ENCODE measurements at regions not wholly inside any gene's neighbourhood (a gene's known extent, or its start where the extent isn't known, plus 50 kb on each side); places are given as distances from the start of the nearest gene placed in this dataset.

GRCh38 chr2:159851941-159852340, 53.9 kb upstream of the CD302 start:
- Histone ChIP-seq H3K9me2 (ENCODE audit: insufficient read depth) (no peaks in the 10 kb centered on the region), H3K27ac (ENCODE audit: low read depth, low read length) (no peak overlapping the region), H2AFZ (ENCODE audit: low read depth, low read length, poor library complexity, severe bottlenecking) (no peak overlapping the region), H3K79me2 (ENCODE audit: insufficient read depth, low read length) (no peaks in the 10 kb centered on the region), H3K36me3 (ENCODE audit: control insufficient read depth in 1 of 2, insufficient read depth in 2 of 2, low read length in 2 of 2) (no peaks in the 10 kb centered on the region), H3K9ac (ENCODE audit: low read length) (no peak overlapping the region), H3K4me1 (ENCODE audit: control insufficient read depth in 1 of 2, insufficient read depth in 2 of 2, low read length in 2 of 2) (no peaks in the 10 kb centered on the region), H3K27me3 (ENCODE audit: insufficient read depth, low read length) (no peaks in the 10 kb centered on the region), H3K4me3 (replicated peaks in 1 of 2; ENCODE audit: low read depth in 1 of 2, low read length in 2 of 2) (no peak overlapping the region), H4K20me1 (ENCODE audit: insufficient read depth) (no peaks in the 10 kb centered on the region), H3K4me2 (ENCODE audit: low read length) (no peak overlapping the region), H3K9me3 (ENCODE audit: control insufficient read depth in 1 of 2, insufficient read depth in 1 of 2, low read depth in 1 of 2, low read length in 2 of 2) (no peaks in the 10 kb centered on the region)
- CTCF ChIA-PET: no interaction called here
- no TSS peak for BruUV-seq (replicated peaks)
- ATAC-seq (no peak), DNase-seq (ENCODE audit: low read depth, low spot score) (no peak)
- POLR2A ChIA-PET: no interaction called here
- no peak for TF ChIP-seq CEBPB (IDR thresholded peaks at IDR 0.05; ENCODE audit: low read depth)
- no peak for TF ChIP-seq ATF3 (IDR thresholded peaks at IDR 0.05)
- no peak for TF ChIP-seq YY1 (IDR thresholded peaks at IDR 0.05; ENCODE audit: extremely low read depth, insufficient replicate concordance, low read depth, low read length)
- no peak for TF ChIP-seq RAD21 (IDR thresholded peaks at IDR 0.05; ENCODE audit: low read depth)
- no peak for TF ChIP-seq EZH2phosphoT487 (IDR thresholded peaks at IDR 0.05; ENCODE audit: borderline replicate concordance)
- no peak for TF ChIP-seq EZH2 (IDR thresholded peaks at IDR 0.05)
- TF ChIP-seq CBX3 (IDR thresholded peaks at IDR 0.05; ENCODE audit: low read depth): no peak
- no peak for TF ChIP-seq MAX (IDR thresholded peaks at IDR 0.05)
- TF ChIP-seq POLR2AphosphoS5 (IDR thresholded peaks at IDR 0.05; ENCODE audit: low read depth, low read length): no peak
- no peak for TF ChIP-seq JUND (IDR thresholded peaks at IDR 0.05)
- no peak for TF ChIP-seq FOSL1 (IDR thresholded peaks at IDR 0.05; ENCODE audit: low read depth)
- intact Hi-C loops (cut with micrococcal nuclease): no loop called here
- RAD21 ChIA-PET (ENCODE audit: low non-redundant PET in 1 of 2, low total read pairs in 2 of 2, uncharacterized antibody in 2 of 2, unreplicated experiment in 2 of 2): no interaction called here

- Histone ChIP-seq H3K9me3 (ENCODE audit: control insufficient read depth in 1 of 2, insufficient read depth in 1 of 2, low read depth in 1 of 2, low read length in 2 of 2) (no peaks in the 10 kb centered on the region), H3K27me3 (ENCODE audit: insufficient read depth, low read length) (no peaks in the 10 kb centered on the region), H3K9me2 (ENCODE audit: insufficient read depth) (no peaks in the 10 kb centered on the region), H3K36me3 (ENCODE audit: control insufficient read depth in 1 of 2, insufficient read depth in 2 of 2, low read length in 2 of 2) (no peaks in the 10 kb centered on the region), H3K79me2 (ENCODE audit: insufficient read depth, low read length) (no peaks in the 10 kb centered on the region), H3K4me1 (ENCODE audit: control insufficient read depth in 1 of 2, insufficient read depth in 2 of 2, low read length in 2 of 2) (no peaks in the 10 kb centered on the region), H3K27ac (ENCODE audit: low read depth, low read length) (no peak overlapping the region), H3K4me3 (replicated peaks in 1 of 2; ENCODE audit: low read depth in 1 of 2, low read length in 2 of 2) (no peak overlapping the region), H3K9ac (ENCODE audit: low read length) (no peak overlapping the region), H4K20me1 (ENCODE audit: insufficient read depth) (no peaks in the 10 kb centered on the region), H2AFZ (ENCODE audit: low read depth, low read length, poor library complexity, severe bottlenecking) (no peak overlapping the region), H3K4me2 (ENCODE audit: low read length) (no peak overlapping the region)
- CTCF ChIA-PET: no interaction called here
- no peak for ATAC-seq
- no peak for DNase-seq (ENCODE audit: low read depth, low spot score)
- RAD21 ChIA-PET (ENCODE audit: low non-redundant PET in 1 of 2, low total read pairs in 2 of 2, uncharacterized antibody in 2 of 2, unreplicated experiment in 2 of 2): no interaction called here
- intact Hi-C loops (cut with micrococcal nuclease): no loop called here
- POLR2A ChIA-PET: no interaction called here
- no TSS peak for BruUV-seq (replicated peaks)
- TF ChIP-seq SIN3A (IDR thresholded peaks at IDR 0.05; ENCODE audit: low read depth): no peak
- no peak for TF ChIP-seq MAX (IDR thresholded peaks at IDR 0.05)
- TF ChIP-seq ZFX (IDR thresholded peaks at IDR 0.05): no peak
- no peak for TF ChIP-seq EZH2phosphoT487 (IDR thresholded peaks at IDR 0.05; ENCODE audit: borderline replicate concordance)
- TF ChIP-seq JUND (IDR thresholded peaks at IDR 0.05): no peak
- no peak for TF ChIP-seq POLR2A (IDR thresholded peaks at IDR 0.05; ENCODE audit: borderline replicate concordance, extremely low read depth, insufficient read depth, insufficient read length)
- no peak for TF ChIP-seq CEBPB (IDR thresholded peaks at IDR 0.05; ENCODE audit: low read depth)
- TF ChIP-seq FOSL1 (IDR thresholded peaks at IDR 0.05; ENCODE audit: low read depth): no peak
- no peak for TF ChIP-seq CTCF (IDR thresholded peaks at IDR 0.05 in 2 of 3, conservative IDR thresholded peaks at IDR 0.05 in 1 of 3; ENCODE audit: borderline replicate concordance in 1 of 3, insufficient read depth in 1 of 3, low read depth in 2 of 3, low read length in 2 of 3)
- TF ChIP-seq EGR1 (IDR thresholded peaks at IDR 0.05; ENCODE audit: low read depth): no peak
- no peak for TF ChIP-seq POLR2AphosphoS5 (IDR thresholded peaks at IDR 0.05; ENCODE audit: low read depth, low read length)
- no peak for TF ChIP-seq ATF3 (IDR thresholded peaks at IDR 0.05)
- TF ChIP-seq SRF (IDR thresholded peaks at IDR 0.05; ENCODE audit: low read depth): no peak
- TF ChIP-seq RAD21 (IDR thresholded peaks at IDR 0.05; ENCODE audit: low read depth): no peak
- TF ChIP-seq ZNF274 (IDR thresholded peaks at IDR 0.05; ENCODE audit: low read depth, low read length): no peak
Observed at GRCh38 chr2:159850789-159851188, 52.8 kb upstream of the CD302 start.

All from HCT116 (cell line).